IMR-90 (cell line): ENCODE measurements at regions not wholly inside any gene's neighbourhood (a gene's known extent, or its start where the extent isn't known, plus 50 kb on each side); places are given as distances from the start of the nearest gene placed in this dataset.

ENCODE experiments used
- ATAC-seq: fragments of 200-7000 bp; cut with Tn5 transposase; 2 replicates; pipeline ENCODE4 v1.9.1; 2020; ENCODE audit warnings: low read depth, mild to moderate bottlenecking, moderate library complexity
- BruUV-seq: library from RNA; stranded (reverse); fragments of 400-500 nt; replicated peaks from 2 replicates; lab custom pipeline; 2021; lab: Mats Ljungman, UMichigan
- CTCF ChIA-PET: fragments of 300-600 bp; formaldehyde crosslinking; extraction: SDS; loops from one replicate; lab custom pipeline; 2021; ENCODE audit warnings: antibody characterized with exemption; lab: Yijun Ruan, JAX
- POLR2A ChIA-PET: fragments of 300-600 bp; sonication (Branson Sonifier 250); formaldehyde crosslinking; loops from one replicate; lab custom pipeline; 2022; ENCODE audit warnings: antibody characterized with exemption; ENCODE audit not compliant: unreplicated experiment; lab: Charles Lee
- DNase-seq: peaks from one replicate; pipeline ENCODE4 v3.0.0; 2013
- H2AFZ ChIP-seq: replicated peaks from 2 replicates; pipeline ENCODE3; 2013; ENCODE audit warnings: low read length, mild to moderate bottlenecking; ENCODE audit not compliant: poor library complexity
- H2AK5ac ChIP-seq: 2 replicates; pipeline ENCODE4 v1.6.1; 2013; ENCODE audit warnings: low read depth, low read length, inconsistent platforms
- H2AK9ac ChIP-seq: replicated peaks from 2 replicates; pipeline ENCODE3; 2013; ENCODE audit warnings: mild to moderate bottlenecking, low read depth, low read length, moderate library complexity; ENCODE audit not compliant: poor library complexity
- H2BK120ac ChIP-seq: 2 replicates; pipeline ENCODE4 v1.6.1; 2013; ENCODE audit warnings: low read depth, low read length, inconsistent platforms
- H2BK15ac ChIP-seq: 3 replicates; pipeline ENCODE4 v1.6.1; 2013; ENCODE audit warnings: low read depth, low read length, inconsistent platforms
- H2BK20ac ChIP-seq: 2 replicates; pipeline ENCODE4 v1.6.1; 2013; ENCODE audit warnings: low read depth, mild to moderate bottlenecking, inconsistent platforms, low read length, moderate library complexity
- H2BK5ac ChIP-seq: 2 replicates; pipeline ENCODE4 v1.6.1; 2013; ENCODE audit warnings: mild to moderate bottlenecking, low read depth, low read length, inconsistent platforms; ENCODE audit not compliant: poor library complexity, severe bottlenecking
- H3K14ac ChIP-seq: replicated peaks from 2 replicates; pipeline ENCODE4 v1.6.1; 2013; ENCODE audit warnings: low read depth, low read length, inconsistent platforms
- H3K18ac ChIP-seq: 2 replicates; pipeline ENCODE4 v1.6.1; 2013; ENCODE audit warnings: low read depth, low read length, control low read depth
- H3K23ac ChIP-seq: 2 replicates; pipeline ENCODE4 v1.6.1; 2013; ENCODE audit warnings: low read depth, low read length, inconsistent platforms
- H3K27ac ChIP-seq: 2 replicates; pipeline ENCODE4 v1.5.1; 2013; ENCODE audit warnings: mild to moderate bottlenecking, control low read depth, low read length; ENCODE audit not compliant: insufficient read depth
- H3K27me3 ChIP-seq: 2 replicates; pipeline ENCODE4 v1.6.1; 2013; ENCODE audit warnings: low read length; ENCODE audit not compliant: control insufficient read depth, insufficient read depth
- H3K36me3 ChIP-seq: 2 replicates; pipeline ENCODE4 v1.6.1; 2013; ENCODE audit warnings: low read length, mixed read lengths; ENCODE audit not compliant: control insufficient read depth, insufficient read depth
- H3K4ac ChIP-seq: 2 replicates; pipeline ENCODE4 v1.6.1; 2013; ENCODE audit warnings: low read depth, low read length, inconsistent platforms
- H3K4me1 ChIP-seq: 2 replicates; pipeline ENCODE4 v1.6.1; 2013; ENCODE audit warnings: low read length, mixed read lengths; ENCODE audit not compliant: control insufficient read depth, insufficient read depth
- H3K4me2 ChIP-seq: 2 replicates; pipeline ENCODE4 v1.6.1; 2013; ENCODE audit warnings: low read depth, mild to moderate bottlenecking, control low read depth, low read length, moderate library complexity
- H3K4me3 ChIP-seq: 2 replicates; pipeline ENCODE4 v1.5.1; 2013; ENCODE audit warnings: low read depth, mild to moderate bottlenecking, control low read depth, low read length, moderate library complexity; ENCODE audit not compliant: insufficient read depth
- H3K56ac ChIP-seq: 2 replicates; pipeline ENCODE4 v1.6.1; 2013; ENCODE audit warnings: low read length, inconsistent platforms; ENCODE audit not compliant: insufficient read depth; ENCODE audit errors: extremely low read depth
- H3K79me1 ChIP-seq, 2 experiments: 2 replicates each; pipeline ENCODE4 v1.6.1; 2013; ENCODE audit warnings: low read length in 2 of 2, inconsistent platforms in 1 of 2, low read depth in 1 of 2
- H3K9ac ChIP-seq: 2 replicates; pipeline ENCODE4 v1.6.1; 2013; ENCODE audit warnings: low read depth, low read length, control low read depth
- H3K9me1 ChIP-seq: 2 replicates; pipeline ENCODE4 v1.6.1; 2013; ENCODE audit warnings: low read length, inconsistent platforms; ENCODE audit not compliant: insufficient read depth
- H3K9me3 ChIP-seq: 2 replicates; pipeline ENCODE4 v1.6.1; 2013; ENCODE audit warnings: low read length; ENCODE audit not compliant: control insufficient read depth, insufficient read depth
- H4K20me1 ChIP-seq: 2 replicates; pipeline ENCODE4 v1.6.1; 2013; ENCODE audit warnings: low read length, inconsistent platforms; ENCODE audit not compliant: insufficient read depth
- H4K5ac ChIP-seq: 2 replicates; pipeline ENCODE4 v1.6.1; 2013; ENCODE audit warnings: mild to moderate bottlenecking, low read depth, low read length, control low read depth
- H4K8ac ChIP-seq, 2 experiments: 2 replicates each; pipeline ENCODE4 v1.6.1; 2013; ENCODE audit warnings: low read depth in 2 of 2, low read length in 2 of 2, control low read depth in 1 of 2, inconsistent platforms in 1 of 2
- H4K91ac ChIP-seq: 2 replicates; pipeline ENCODE4 v1.6.1; 2013; ENCODE audit warnings: low read depth, low read length, inconsistent platforms; ENCODE audit not compliant: insufficient read depth
- BHLHE40 ChIP-seq: fragments of 150-350 bp; IDR thresholded peaks from 2 replicates; pipeline ENCODE4 v1.6.1; 2016; ENCODE audit warnings: mild to moderate bottlenecking, low read depth, low read length
- CEBPB ChIP-seq: IDR thresholded peaks from 2 replicates; pipeline ENCODE4 v1.6.1; 2012; ENCODE audit warnings: low read depth, low read length, improper control_type of control experiment
- CHD1 ChIP-seq: IDR thresholded peaks from 2 replicates; pipeline ENCODE4 v1.6.1; 2012; ENCODE audit warnings: low read depth, low read length, improper control_type of control experiment
- FOS ChIP-seq: fragments of 150-350 bp; IDR thresholded peaks from 2 replicates; pipeline ENCODE4 v1.6.1; 2016; ENCODE audit warnings: low read depth, low read length
- MAFK ChIP-seq: IDR thresholded peaks from 2 replicates; pipeline ENCODE4 v1.6.1; 2012; ENCODE audit warnings: low read depth, low read length, improper control_type of control experiment
- MAZ ChIP-seq: IDR thresholded peaks from 2 replicates; pipeline ENCODE4 v1.6.1; 2012; ENCODE audit warnings: low read depth, mild to moderate bottlenecking, low read length, improper control_type of control experiment, moderate library complexity, borderline replicate concordance
- NFE2L2 ChIP-seq: fragments of 150-350 bp; IDR thresholded peaks from 2 replicates; pipeline ENCODE4 v1.6.1; 2016; ENCODE audit warnings: low read depth, mild to moderate bottlenecking, low read length
- POLR2A ChIP-seq: IDR thresholded peaks from 2 replicates; pipeline ENCODE4 v1.6.1; 2012; ENCODE audit warnings: mild to moderate bottlenecking, low read depth, low read length
- RAD21 ChIP-seq: IDR thresholded peaks from 2 replicates; pipeline ENCODE4 v1.6.1; 2012; ENCODE audit warnings: low read length, improper control_type of control experiment
- RCOR1 ChIP-seq: IDR thresholded peaks from 2 replicates; pipeline ENCODE4 v1.6.1; 2012; ENCODE audit warnings: mild to moderate bottlenecking, low read length, improper control_type of control experiment; ENCODE audit not compliant: insufficient replicate concordance
- RFX5 ChIP-seq: IDR thresholded peaks from 2 replicates; pipeline ENCODE4 v1.8.0; 2012; ENCODE audit warnings: low read depth, mild to moderate bottlenecking, low read length, moderate library complexity
- SMC3 ChIP-seq: fragments of 150-350 bp; IDR thresholded peaks from 2 replicates; pipeline ENCODE4 v1.6.1; 2016; ENCODE audit warnings: low read depth, mild to moderate bottlenecking, antibody characterized with exemption, low read length, moderate library complexity
- WGBS, 2 experiments: methylation state at CpG; one replicate each; pipeline versions ENCODE4 v1.1.5 to v1.1.7; 2013; ENCODE audit warnings: missing lambda C conversion rate in 2 of 2; ENCODE audit not compliant: insufficient read length in 1 of 2; ENCODE audit errors: extremely low coverage in 2 of 2; 5-methylcytosine and 5-hydroxymethylcytosine counted together
- dilution Hi-C: fragments of 300-500 bp; cut with HindIII; formaldehyde crosslinking; loops from one replicate; pipeline ENCODE4 v1.14.3; 2018; ENCODE audit warnings: low sequenced_read_pairs; ENCODE audit not compliant: unreplicated experiment
- in situ Hi-C: fragments of 300-500 bp; cut with MboI; formaldehyde crosslinking; loops from 3 replicates; pipeline ENCODE4 v1.14.3; 2019; ENCODE audit warnings: low sequenced_read_pairs, inconsistent platforms, mixed read lengths
- intact Hi-C: fragments of 100-400 bp; cut with micrococcal nuclease; formaldehyde crosslinking; loops from 2 replicates; pipeline ENCODE4 v1.10.0; 2022
- TF ChIP-seq, protein P1 (sequence below): fragments of 150-350 bp; IDR thresholded peaks from 2 replicates; pipeline ENCODE4 v1.6.1; 2016; ENCODE audit warnings: low read depth, mild to moderate bottlenecking, low read length, moderate library complexity, borderline replicate concordance
- TF ChIP-seq, protein P2 (sequence below): fragments of 150-350 bp; IDR thresholded peaks from 2 replicates; pipeline ENCODE4 v1.6.1; 2017; ENCODE audit warnings: mild to moderate bottlenecking, antibody characterized with exemption, low read length, low read depth

DNA sequence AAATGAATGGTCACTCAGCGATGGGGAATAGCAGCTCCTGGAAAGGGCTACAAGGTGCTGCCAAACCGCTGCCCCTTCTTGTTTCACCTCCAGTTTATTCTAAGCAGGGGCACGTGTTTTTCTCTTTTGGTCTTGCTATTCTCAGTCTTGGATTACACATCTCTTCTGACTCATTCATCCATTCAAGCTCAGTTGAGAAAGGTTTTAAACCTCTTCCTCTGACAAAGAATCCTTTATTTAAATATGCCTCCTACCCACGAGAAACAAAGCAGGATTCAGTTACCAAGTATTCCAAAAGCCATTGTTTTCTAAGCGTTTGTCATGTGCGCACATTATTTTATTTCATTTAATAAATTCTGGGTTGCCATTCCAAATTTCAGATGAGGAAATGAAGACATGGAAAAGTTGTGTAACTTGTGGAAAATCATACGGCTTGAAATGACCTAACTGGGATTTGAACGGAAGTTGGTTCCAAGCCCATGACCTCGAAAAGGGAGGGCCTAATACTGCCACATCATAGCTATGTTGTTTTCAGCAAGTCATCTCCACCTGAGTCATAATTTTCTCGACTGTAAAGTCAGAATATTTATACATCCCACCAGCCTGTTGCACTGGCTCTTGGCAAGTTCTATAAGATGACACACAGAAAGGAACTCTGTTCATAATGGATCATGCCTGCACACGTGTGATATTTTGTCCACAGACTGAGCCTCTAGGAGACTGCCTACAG, 292.0 kb upstream of the SLCO3A1 start (continued):
- TF ChIP-seq, protein P1, sequence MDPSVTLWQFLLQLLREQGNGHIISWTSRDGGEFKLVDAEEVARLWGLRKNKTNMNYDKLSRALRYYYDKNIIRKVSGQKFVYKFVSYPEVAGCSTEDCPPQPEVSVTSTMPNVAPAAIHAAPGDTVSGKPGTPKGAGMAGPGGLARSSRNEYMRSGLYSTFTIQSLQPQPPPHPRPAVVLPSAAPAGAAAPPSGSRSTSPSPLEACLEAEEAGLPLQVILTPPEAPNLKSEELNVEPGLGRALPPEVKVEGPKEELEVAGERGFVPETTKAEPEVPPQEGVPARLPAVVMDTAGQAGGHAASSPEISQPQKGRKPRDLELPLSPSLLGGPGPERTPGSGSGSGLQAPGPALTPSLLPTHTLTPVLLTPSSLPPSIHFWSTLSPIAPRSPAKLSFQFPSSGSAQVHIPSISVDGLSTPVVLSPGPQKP = no peak
- no peak for TF ChIP-seq SMC3

DNA sequence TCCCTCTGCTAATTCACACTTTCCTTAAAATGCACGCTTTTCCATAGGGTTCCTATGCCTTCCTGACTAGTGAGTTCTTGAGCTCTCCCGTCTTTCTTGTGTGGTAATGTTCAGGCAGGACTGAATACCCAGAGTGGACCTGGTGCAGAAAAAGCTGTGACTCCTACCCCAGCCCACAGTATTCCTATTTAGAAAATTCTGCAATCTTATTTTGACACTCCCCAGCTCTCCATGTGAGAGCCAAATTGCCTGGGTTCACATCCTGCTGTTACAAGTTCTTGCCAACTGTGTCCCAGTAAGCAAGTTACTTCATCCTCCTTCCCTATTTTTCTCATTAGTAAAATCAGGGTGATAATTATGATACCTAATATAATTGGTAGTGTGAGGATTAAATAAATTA, 290.8 kb upstream of the SLCO3A1 start:
- Histone ChIP-seq H3K36me3 (no peaks in the 10 kb centered on the region), H3K4me2 (no peak overlapping the region), H2AK5ac (no peak overlapping the region), H3K4ac (peak overlapping the region; percentile 26; the same call in 1 of the 2 replicates), H3K27me3 (peaks cover 2% of the 10 kb centered on the region; the same call in 1 of the 2 replicates), H3K4me3 (no peak overlapping the region), H4K5ac (no peak overlapping the region), H2AFZ (peak overlapping the region; percentile 37), H4K91ac (no peak overlapping the region), H3K9ac (no peak overlapping the region), H3K27ac (no peak overlapping the region), H3K79me1 (no peaks in the 10 kb centered on the region), H4K20me1 (no peaks in the 10 kb centered on the region), H2BK15ac (0 out of 3 replicates have a peak overlapping the region, but pooled peaks have one; percentile 59), H2BK120ac (no peak overlapping the region), H3K4me1 (peaks cover 5% of the 10 kb centered on the region), H3K18ac (no peak overlapping the region), H2BK20ac (peak overlapping the region; percentile 48), H3K56ac (no peak overlapping the region), H4K8ac (peak overlapping the region; percentile 34 to 74; a peak in 1 of 4 replicates), H3K9me3 (no peaks in the 10 kb centered on the region), H3K14ac (no peak overlapping the region; the same call in 1 of the 2 replicates), H3K23ac (no peak overlapping the region), H2AK9ac (no peak overlapping the region), H3K9me1 (peaks cover 4% of the 10 kb centered on the region; the same call in 1 of the 2 replicates), H2BK5ac (no peak overlapping the region)
- ATAC-seq = no peak
- dilution Hi-C loops = no loop called here
- intact Hi-C loops = no loop called here
- DNase-seq = no peak
- in situ Hi-C loops = no loop called here
- no CpG with 5 or more reads among the region's 2 CpGs for WGBS, 2 experiments
- BruUV-seq = no TSS peak
- ChIA-PET POLR2A (no interaction called here), CTCF (no interaction called here)
- TF ChIP-seq, protein P2, sequence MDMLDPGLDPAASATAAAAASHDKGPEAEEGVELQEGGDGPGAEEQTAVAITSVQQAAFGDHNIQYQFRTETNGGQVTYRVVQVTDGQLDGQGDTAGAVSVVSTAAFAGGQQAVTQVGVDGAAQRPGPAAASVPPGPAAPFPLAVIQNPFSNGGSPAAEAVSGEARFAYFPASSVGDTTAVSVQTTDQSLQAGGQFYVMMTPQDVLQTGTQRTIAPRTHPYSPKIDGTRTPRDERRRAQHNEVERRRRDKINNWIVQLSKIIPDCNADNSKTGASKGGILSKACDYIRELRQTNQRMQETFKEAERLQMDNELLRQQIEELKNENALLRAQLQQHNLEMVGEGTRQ = no peak
- TF ChIP-seq RCOR1 (no peak), SMC3 (no peak), BHLHE40 (no peak), RAD21 (no peak), CHD1 (no peak), RFX5 (no peak), FOS (no peak), MAFK (no peak), MAZ (no peak), POLR2A (no peak), CEBPB (no peak), NFE2L2 (no peak)
- TF ChIP-seq, protein P1 = no peak
